Cardiac muscle cell (in vitro differentiated cells and primary cell): ENCODE measurements at regions not wholly inside any gene's neighbourhood (a gene's known extent, or its start where the extent isn't known, plus 50 kb on each side); places are given as distances from the start of the nearest gene placed in this dataset.

ENCODE experiments used
- DNase-seq, 2 donors: peaks; one replicate each; pipeline versions ENCODE4 v3.0.0 to v3.0.0-alpha.2; 2010 to 2017; ENCODE audit warnings: low read depth in 1 of 2, low spot score in 1 of 2
- H3K27ac ChIP-seq: fragments of 200-600 bp; sonication (generic); 2 replicates; pipeline ENCODE4 v1.5.1; 2016
- H3K27me3 ChIP-seq: fragments of 200-600 bp; sonication (generic); 2 replicates; pipeline ENCODE4 v1.6.0; 2016; ENCODE audit warnings: control low read depth
- H3K36me3 ChIP-seq: fragments of 200-600 bp; sonication (generic); 2 replicates; pipeline ENCODE4 v1.5.1; 2016; ENCODE audit warnings: control low read depth
- H3K4me1 ChIP-seq: fragments of 200-600 bp; sonication (generic); 2 replicates; pipeline ENCODE4 v1.8.1; 2017; ENCODE audit warnings: low read depth, mild to moderate bottlenecking, mixed run types
- H3K4me3 ChIP-seq: fragments of 200-600 bp; sonication (generic); 2 replicates; pipeline ENCODE4 v1.5.1; 2016; ENCODE audit warnings: mild to moderate bottlenecking
- H3K9me3 ChIP-seq: fragments of 200-600 bp; sonication (generic); 2 replicates; pipeline ENCODE4 v1.5.1; 2017; ENCODE audit warnings: low read depth, mild to moderate bottlenecking, control low read depth
- TF ChIP-seq, protein P1 (sequence below): IDR thresholded peaks from 2 replicates; pipeline ENCODE4 v1.5.1; 2012; ENCODE audit warnings: low read depth, mild to moderate bottlenecking, low read length

GRCh38 chr18:2340335-2340734, 231.0 kb downstream of the METTL4 start:
- Histone ChIP-seq H3K36me3 (no peaks in the 10 kb centered on the region), H3K4me3 (no peak overlapping the region), H3K27me3 (no peaks in the 10 kb centered on the region), H3K4me1 (no peaks in the 10 kb centered on the region), H3K9me3 (no peaks in the 10 kb centered on the region), H3K27ac (no peak overlapping the region)
- DNase-seq, result no peak
- TF ChIP-seq, protein P1, sequence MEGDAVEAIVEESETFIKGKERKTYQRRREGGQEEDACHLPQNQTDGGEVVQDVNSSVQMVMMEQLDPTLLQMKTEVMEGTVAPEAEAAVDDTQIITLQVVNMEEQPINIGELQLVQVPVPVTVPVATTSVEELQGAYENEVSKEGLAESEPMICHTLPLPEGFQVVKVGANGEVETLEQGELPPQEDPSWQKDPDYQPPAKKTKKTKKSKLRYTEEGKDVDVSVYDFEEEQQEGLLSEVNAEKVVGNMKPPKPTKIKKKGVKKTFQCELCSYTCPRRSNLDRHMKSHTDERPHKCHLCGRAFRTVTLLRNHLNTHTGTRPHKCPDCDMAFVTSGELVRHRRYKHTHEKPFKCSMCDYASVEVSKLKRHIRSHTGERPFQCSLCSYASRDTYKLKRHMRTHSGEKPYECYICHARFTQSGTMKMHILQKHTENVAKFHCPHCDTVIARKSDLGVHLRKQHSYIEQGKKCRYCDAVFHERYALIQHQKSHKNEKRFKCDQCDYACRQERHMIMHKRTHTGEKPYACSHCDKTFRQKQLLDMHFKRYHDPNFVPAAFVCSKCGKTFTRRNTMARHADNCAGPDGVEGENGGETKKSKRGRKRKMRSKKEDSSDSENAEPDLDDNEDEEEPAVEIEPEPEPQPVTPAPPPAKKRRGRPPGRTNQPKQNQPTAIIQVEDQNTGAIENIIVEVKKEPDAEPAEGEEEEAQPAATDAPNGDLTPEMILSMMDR, result no peak

- no peak overlapping the region for H3K4me3 ChIP-seq
- no peak overlapping the region for H3K27ac ChIP-seq
- H3K36me3 ChIP-seq, result no peaks in the 10 kb centered on the region
- TF ChIP-seq, protein P1, result no peak
- no peak for DNase-seq
- H3K27me3 ChIP-seq, result no peaks in the 10 kb centered on the region
- H3K4me1 ChIP-seq, result no peaks in the 10 kb centered on the region
- H3K9me3 ChIP-seq, result no peaks in the 10 kb centered on the region
These were observed 223.3 kb downstream of the METTL4 start for GRCh38 chr18:2348003-2348402.

DNA sequence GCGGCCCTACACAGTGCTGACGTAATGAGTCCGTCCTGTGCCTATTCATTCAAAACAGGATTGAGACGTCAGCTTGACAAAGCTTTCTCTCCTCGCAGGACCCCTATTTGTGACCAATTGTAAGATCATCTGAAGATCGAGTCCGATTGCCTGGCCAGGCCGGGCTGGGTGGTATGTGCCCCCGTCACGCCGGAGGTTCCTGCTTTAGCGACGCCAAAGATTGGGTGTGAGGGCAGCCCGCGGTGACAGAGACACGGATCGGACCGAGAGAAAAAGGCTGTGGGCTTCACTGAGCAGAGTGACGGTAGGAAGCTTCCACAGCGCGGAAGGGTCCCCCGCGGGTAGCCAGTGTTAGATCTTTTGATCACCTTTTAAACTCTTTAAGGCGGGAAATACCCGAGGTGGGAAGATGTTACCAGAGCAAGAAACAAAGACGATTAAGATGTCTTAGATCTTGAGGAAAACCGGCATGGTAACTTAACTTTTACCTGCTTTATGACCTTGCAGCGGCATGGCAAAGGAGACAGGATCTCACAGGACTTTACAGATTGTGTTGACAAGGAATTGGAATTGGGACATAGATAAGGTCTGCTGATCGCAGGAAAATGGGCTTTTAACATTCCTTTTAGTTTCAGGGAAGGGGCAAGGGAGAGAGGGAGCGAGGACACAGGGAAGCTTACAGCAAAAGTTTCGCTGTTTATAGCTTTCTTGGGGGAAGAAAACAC, 220.0 kb downstream of the METTL4 start:
- Histone ChIP-seq H3K36me3 (no peaks in the 10 kb centered on the region), H3K9me3 (no peaks in the 10 kb centered on the region), H3K27me3 (no peaks in the 10 kb centered on the region), H3K4me3 (no peak overlapping the region), H3K27ac (no peak overlapping the region), H3K4me1 (no peaks in the 10 kb centered on the region)
- DNase-seq, result no peak
- TF ChIP-seq, protein P1, result no peak

GRCh38 chr18:2354292-2354691, 217.0 kb downstream of the METTL4 start:
- Histone ChIP-seq H3K4me3 (no peak overlapping the region), H3K9me3 (no peaks in the 10 kb centered on the region), H3K27me3 (no peaks in the 10 kb centered on the region), H3K4me1 (no peaks in the 10 kb centered on the region), H3K36me3 (no peaks in the 10 kb centered on the region), H3K27ac (no peak overlapping the region)
- no peak for DNase-seq
- TF ChIP-seq, protein P1, result no peak

GRCh38 chr18:2356906-2357305, 214.4 kb downstream of the METTL4 start:
- Histone ChIP-seq H3K36me3 (no peaks in the 10 kb centered on the region), H3K9me3 (no peaks in the 10 kb centered on the region), H3K4me3 (no peak overlapping the region), H3K27me3 (no peaks in the 10 kb centered on the region), H3K27ac (no peak overlapping the region), H3K4me1 (no peaks in the 10 kb centered on the region)
- TF ChIP-seq, protein P1, result no peak
- no peak for DNase-seq
